Kidney (tissue), 13 donors: ENCODE measurements at regions not wholly inside any gene's neighbourhood (a gene's known extent, or its start where the extent isn't known, plus 50 kb on each side); places are given as distances from the start of the nearest gene placed in this dataset.

Experiments used
- DNase-seq, 5 donors: peaks; one replicate each; pipeline ENCODE4 v3.0.0-alpha.2; 2013 to 2020
- FAIRE-seq: peaks from 2 replicates; lab custom pipeline; 2012; peaks lifted over from hg19 to GRCh38; lab: Jason Lieb, UNC
- H3K27ac ChIP-seq, 2 donors: one replicate each; pipeline ENCODE4 v1.7.0; 2013; ENCODE audit warnings: low read depth in 2 of 2, low read length in 2 of 2, inconsistent platforms in 1 of 2
- H3K27me3 ChIP-seq: one replicate; pipeline ENCODE4 v1.7.1; 2013; ENCODE audit warnings: low read length, inconsistent platforms; ENCODE audit not compliant: control insufficient read depth, insufficient read depth
- H3K36me3 ChIP-seq, 3 donors: one replicate each; pipeline versions ENCODE4 v1.7.0 to v1.7.1; 2013; ENCODE audit warnings: low read length in 3 of 3, control low read depth in 1 of 3, inconsistent platforms in 1 of 3; ENCODE audit not compliant: insufficient read depth in 3 of 3, control insufficient read depth in 2 of 3
- H3K4me1 ChIP-seq, 3 donors: one replicate each; pipeline versions ENCODE4 v1.7.0 to v1.7.1; 2013; ENCODE audit warnings: low read length in 3 of 3, inconsistent platforms in 1 of 3, low read depth in 1 of 3; ENCODE audit not compliant: control insufficient read depth in 2 of 3, insufficient read depth in 2 of 3
- H3K4me3 ChIP-seq, 3 donors: one replicate each; pipeline versions ENCODE4 v1.7.0 to v1.8.1; 2013; ENCODE audit warnings: low read length in 3 of 3, control low read depth in 1 of 3, inconsistent platforms in 1 of 3
- H3K9ac ChIP-seq, 3 donors: one replicate each; pipeline versions ENCODE4 v1.7.0 to v1.7.1; 2013; ENCODE audit warnings: low read length in 3 of 3, control low read depth in 1 of 3, inconsistent platforms in 1 of 3
- H3K9me3 ChIP-seq, 3 donors: one replicate each; pipeline versions ENCODE4 v1.7.0 to v1.7.1; 2013; ENCODE audit warnings: low read length in 3 of 3, control low read depth in 1 of 3, inconsistent platforms in 1 of 3; ENCODE audit not compliant: control insufficient read depth in 2 of 3, insufficient read depth in 1 of 3
- intact Hi-C: fragments of 100-400 bp; cut with DNase I; formaldehyde crosslinking; loops from one replicate; pipeline ENCODE4 v1.11.1; 2022
- TF ChIP-seq, protein P1 (sequence below): IDR thresholded peaks from 3 replicates; pipeline ENCODE4 v1.5.1; 2012; ENCODE audit warnings: mild to moderate bottlenecking, moderate library complexity, borderline replicate concordance; ENCODE audit not compliant: insufficient read depth; ENCODE audit errors: extremely low read depth
- donor health status: control.
- donor health status: control.
- donor health status: control.
- donor health status: control.
- donor health status: control.
- donor health status: DM: yes; HTN: yes; CAD: no.
- donor health status: Normal renal cell carcinoma (clear cell type).

DNA sequence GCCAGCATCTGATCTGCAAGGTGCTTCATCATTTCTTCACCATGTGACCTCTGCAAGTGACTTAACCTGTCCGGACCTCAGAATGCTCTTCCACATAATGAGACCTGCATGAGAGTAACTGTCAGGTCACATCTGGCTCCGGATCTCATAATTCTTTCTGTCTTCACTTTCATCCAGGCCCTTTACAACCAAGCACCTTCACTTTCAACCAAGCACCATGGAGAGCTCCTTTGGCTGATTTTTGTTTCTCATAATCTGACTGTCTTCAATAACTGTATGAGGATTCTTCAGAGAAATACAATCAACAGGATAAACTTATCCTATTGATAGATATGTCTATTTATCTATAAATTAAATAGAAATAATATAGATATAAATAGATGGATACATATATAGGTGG is 148.1 kb downstream of the VCX3A start:
- intact Hi-C loops = no loop called here
- no peak overlapping the region for H3K4me3 ChIP-seq
- H3K9ac ChIP-seq = no peak overlapping the region
- H3K27me3 ChIP-seq = no peaks in the 10 kb centered on the region
- peak; percentile 51 for FAIRE-seq
- no peaks in the 10 kb centered on the region for H3K9me3 ChIP-seq
- no peak overlapping the region for H3K27ac ChIP-seq
- no peaks in the 10 kb centered on the region for H3K4me1 ChIP-seq
- H3K36me3 ChIP-seq = no peaks in the 10 kb centered on the region
- TF ChIP-seq, protein P1, sequence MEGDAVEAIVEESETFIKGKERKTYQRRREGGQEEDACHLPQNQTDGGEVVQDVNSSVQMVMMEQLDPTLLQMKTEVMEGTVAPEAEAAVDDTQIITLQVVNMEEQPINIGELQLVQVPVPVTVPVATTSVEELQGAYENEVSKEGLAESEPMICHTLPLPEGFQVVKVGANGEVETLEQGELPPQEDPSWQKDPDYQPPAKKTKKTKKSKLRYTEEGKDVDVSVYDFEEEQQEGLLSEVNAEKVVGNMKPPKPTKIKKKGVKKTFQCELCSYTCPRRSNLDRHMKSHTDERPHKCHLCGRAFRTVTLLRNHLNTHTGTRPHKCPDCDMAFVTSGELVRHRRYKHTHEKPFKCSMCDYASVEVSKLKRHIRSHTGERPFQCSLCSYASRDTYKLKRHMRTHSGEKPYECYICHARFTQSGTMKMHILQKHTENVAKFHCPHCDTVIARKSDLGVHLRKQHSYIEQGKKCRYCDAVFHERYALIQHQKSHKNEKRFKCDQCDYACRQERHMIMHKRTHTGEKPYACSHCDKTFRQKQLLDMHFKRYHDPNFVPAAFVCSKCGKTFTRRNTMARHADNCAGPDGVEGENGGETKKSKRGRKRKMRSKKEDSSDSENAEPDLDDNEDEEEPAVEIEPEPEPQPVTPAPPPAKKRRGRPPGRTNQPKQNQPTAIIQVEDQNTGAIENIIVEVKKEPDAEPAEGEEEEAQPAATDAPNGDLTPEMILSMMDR = no peak
- peak in 1 of 5 donors; percentile 15 for DNase-seq

DNA sequence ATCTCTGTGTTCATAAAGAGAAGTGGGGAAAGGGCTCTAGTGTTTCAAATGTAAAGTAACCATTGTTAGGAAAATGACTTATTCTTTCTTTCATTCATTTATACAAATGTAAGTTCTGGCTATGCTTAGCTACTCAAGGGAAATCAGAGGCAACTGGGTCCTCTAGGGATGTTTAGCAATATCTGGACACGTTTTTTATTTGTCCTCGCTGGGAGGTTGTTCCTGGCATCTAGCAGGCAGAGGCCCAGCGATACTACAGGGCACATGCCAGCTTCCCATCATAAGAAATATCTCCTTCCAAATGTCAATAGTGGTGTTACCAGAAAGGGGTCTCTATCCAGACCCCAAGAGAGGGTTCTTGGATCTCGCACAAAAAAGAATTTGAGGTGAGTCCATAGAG is 150.0 kb downstream of the VCX3A start:
- H3K4me3 ChIP-seq = no peak overlapping the region
- FAIRE-seq (no peak), DNase-seq (no peak)
- H3K9ac ChIP-seq = no peak overlapping the region
- H3K4me1 ChIP-seq = no peaks in the 10 kb centered on the region
- no peaks in the 10 kb centered on the region for H3K36me3 ChIP-seq
- no peak overlapping the region for H3K27ac ChIP-seq
- intact Hi-C loops = no loop called here
- TF ChIP-seq, protein P1 = no peak
- H3K9me3 ChIP-seq = no peaks in the 10 kb centered on the region
- no peaks in the 10 kb centered on the region for H3K27me3 ChIP-seq

DNA sequence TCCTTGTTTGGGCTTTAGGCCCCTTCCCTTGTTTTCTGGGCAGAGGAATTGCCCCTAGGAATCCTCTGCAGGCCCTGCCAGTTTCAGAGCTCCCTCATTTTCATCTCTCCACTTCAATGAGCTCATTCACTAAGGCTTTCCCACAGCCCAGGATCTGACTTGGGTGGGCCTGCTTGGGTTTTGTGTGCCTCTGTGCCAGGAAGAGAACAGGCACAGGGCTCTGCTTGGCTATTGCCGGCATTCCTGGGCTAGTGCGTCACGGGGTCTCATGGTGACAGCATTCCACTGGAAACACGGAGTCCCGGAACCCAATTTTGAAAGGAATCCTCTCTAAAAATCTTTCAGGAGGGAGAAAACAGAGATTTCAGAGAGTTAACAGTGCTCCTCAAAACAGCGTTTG is 150.5 kb downstream of the VCX3A start:
- intact Hi-C loops = no loop called here
- Histone ChIP-seq H3K27ac (no peak overlapping the region), H3K36me3 (no peaks in the 10 kb centered on the region), H3K4me1 (no peaks in the 10 kb centered on the region), H3K9me3 (no peaks in the 10 kb centered on the region), H3K4me3 (no peak overlapping the region), H3K27me3 (no peaks in the 10 kb centered on the region), H3K9ac (no peak overlapping the region)
- DNase-seq (no peak), FAIRE-seq (no peak)
- TF ChIP-seq, protein P1 = no peak

DNA sequence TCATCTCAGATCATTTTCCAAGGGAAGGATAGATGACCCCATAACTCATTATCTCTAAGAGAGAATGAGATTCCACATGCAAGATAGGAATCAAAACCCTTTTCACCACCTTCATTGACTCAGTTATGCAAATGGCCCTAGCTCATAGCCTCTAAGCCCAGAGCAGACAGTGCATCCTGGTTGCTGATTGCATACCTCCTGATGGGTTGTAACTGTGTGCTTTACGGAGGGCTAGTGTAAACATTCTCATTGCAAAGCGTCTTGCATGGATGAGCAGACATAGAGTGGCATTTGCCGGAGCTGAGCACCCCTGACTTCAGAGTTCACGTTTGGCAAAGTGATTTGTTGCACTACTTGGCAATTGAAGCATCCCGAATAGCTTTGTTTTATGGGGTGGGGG is 151.0 kb downstream of the VCX3A start:
- intact Hi-C loops = no loop called here
- Histone ChIP-seq H3K4me1 (no peaks in the 10 kb centered on the region), H3K36me3 (no peaks in the 10 kb centered on the region), H3K9ac (no peak overlapping the region), H3K4me3 (no peak overlapping the region), H3K9me3 (no peaks in the 10 kb centered on the region), H3K27ac (no peak overlapping the region), H3K27me3 (no peaks in the 10 kb centered on the region)
- peak in 2 of 5 donors; percentile 4 to 17 for DNase-seq
- TF ChIP-seq, protein P1 = no peak
- FAIRE-seq = no peak
